Karpas-422 (cell line): ENCODE measurements at regions not wholly inside any gene's neighbourhood (a gene's known extent, or its start where the extent isn't known, plus 50 kb on each side); places are given as distances from the start of the nearest gene placed in this dataset.

ENCODE experiments used
- DNase-seq: peaks from one replicate; pipeline ENCODE4 v3.0.0-alpha.2; 2015
- H2AFZ ChIP-seq: fragments of 200-600 bp; sonication (generic); 2 replicates; pipeline ENCODE4 v1.6.1; 2014; ENCODE audit warnings: antibody characterized with exemption, low read length, mixed read lengths
- H3K27ac ChIP-seq: fragments of 200-600 bp; sonication (generic); 2 replicates; pipeline ENCODE4 v1.5.1; 2014; ENCODE audit warnings: mild to moderate bottlenecking, low read length, moderate library complexity
- H3K27me3 ChIP-seq: fragments of 200-600 bp; sonication (generic); 2 replicates; pipeline ENCODE4 v1.6.1; 2014; ENCODE audit warnings: low read length, mixed read lengths
- H3K36me3 ChIP-seq: fragments of 200-600 bp; sonication (generic); 2 replicates; pipeline ENCODE4 v1.6.1; 2014; ENCODE audit warnings: low read length, mixed read lengths; ENCODE audit not compliant: insufficient read depth
- H3K4me1 ChIP-seq: fragments of 200-600 bp; sonication (generic); 2 replicates; pipeline ENCODE4 v1.6.1; 2014; ENCODE audit warnings: mild to moderate bottlenecking, low read length, mixed read lengths
- H3K4me2 ChIP-seq: fragments of 200-600 bp; sonication (generic); 2 replicates; pipeline ENCODE4 v1.6.1; 2014; ENCODE audit warnings: low read length, low read depth, mild to moderate bottlenecking; ENCODE audit not compliant: poor library complexity, severe bottlenecking
- H3K4me3 ChIP-seq: fragments of 200-600 bp; sonication (generic); 2 replicates; pipeline ENCODE4 v1.5.1; 2014; ENCODE audit warnings: mild to moderate bottlenecking, antibody characterized with exemption, low read length, mixed read lengths
- H3K79me2 ChIP-seq: fragments of 200-600 bp; sonication (generic); 2 replicates; pipeline ENCODE4 v1.6.1; 2014; ENCODE audit warnings: mild to moderate bottlenecking, low read length, mixed read lengths
- H3K9ac ChIP-seq: fragments of 200-600 bp; sonication (generic); 2 replicates; pipeline ENCODE4 v1.6.0; 2014; ENCODE audit warnings: low read length
- H3K9me2 ChIP-seq: fragments of 200-600 bp; sonication (generic), shearing (Covaris generic); replicated peaks from 2 replicates; pipeline ENCODE4 v1.6.0; 2014; ENCODE audit warnings: mild to moderate bottlenecking, low read length, moderate library complexity; ENCODE audit not compliant: insufficient read depth
- H3K9me3 ChIP-seq: fragments of 300-700, 200-600 bp; sonication (generic); 2 replicates; pipeline ENCODE4 v1.6.1; 2014; ENCODE audit warnings: low read length, mixed read lengths
- H4K20me1 ChIP-seq: fragments of 200-600 bp; sonication (generic); 2 replicates; pipeline ENCODE4 v1.6.1; 2014; ENCODE audit warnings: mild to moderate bottlenecking, antibody characterized with exemption, low read length, low read depth; ENCODE audit not compliant: insufficient read depth

- Histone ChIP-seq H3K9me2 (no peaks in the 10 kb centered on the region), H3K4me1 (no peaks in the 10 kb centered on the region), H3K79me2 (no peaks in the 10 kb centered on the region), H3K9ac (no peak overlapping the region), H3K27me3 (no peaks in the 10 kb centered on the region), H3K4me3 (no peak overlapping the region), H3K4me2 (no peak overlapping the region), H4K20me1 (no peaks in the 10 kb centered on the region), H3K27ac (no peak overlapping the region), H3K36me3 (no peaks in the 10 kb centered on the region), H2AFZ (no peak overlapping the region), H3K9me3 (no peaks in the 10 kb centered on the region)
- no peak for DNase-seq
Measured at GRCh38 chr14:49206828-49207227, 379.4 kb downstream of the RPS29 start.

- Histone ChIP-seq H3K27ac (no peak overlapping the region), H3K4me3 (no peak overlapping the region), H2AFZ (no peak overlapping the region), H3K4me1 (no peaks in the 10 kb centered on the region), H3K9me2 (no peaks in the 10 kb centered on the region), H3K36me3 (no peaks in the 10 kb centered on the region), H4K20me1 (no peaks in the 10 kb centered on the region), H3K9ac (no peak overlapping the region), H3K27me3 (no peaks in the 10 kb centered on the region), H3K4me2 (no peak overlapping the region), H3K9me3 (no peaks in the 10 kb centered on the region), H3K79me2 (no peaks in the 10 kb centered on the region)
- DNase-seq, result no peak
Measured at GRCh38 chr14:49203676-49204075, 382.5 kb downstream of the RPS29 start.

GRCh38 chr14:49199159-49199558 lies 387.0 kb downstream of the RPS29 start:
- no peaks in the 10 kb centered on the region for H4K20me1 ChIP-seq
- no peak overlapping the region for H2AFZ ChIP-seq
- DNase-seq, result no peak
- no peaks in the 10 kb centered on the region for H3K36me3 ChIP-seq
- no peak overlapping the region for H3K9ac ChIP-seq
- H3K4me2 ChIP-seq, result no peak overlapping the region
- H3K27me3 ChIP-seq, result no peaks in the 10 kb centered on the region
- H3K9me2 ChIP-seq, result no peaks in the 10 kb centered on the region
- H3K4me3 ChIP-seq, result no peak overlapping the region
- H3K79me2 ChIP-seq, result no peaks in the 10 kb centered on the region
- no peaks in the 10 kb centered on the region for H3K9me3 ChIP-seq
- H3K4me1 ChIP-seq, result no peaks in the 10 kb centered on the region
- H3K27ac ChIP-seq, result no peak overlapping the region

GRCh38 chr14:49196327-49196726 lies 389.9 kb downstream of the RPS29 start:
- no peak overlapping the region for H3K27ac ChIP-seq
- no peaks in the 10 kb centered on the region for H3K4me1 ChIP-seq
- no peaks in the 10 kb centered on the region for H3K36me3 ChIP-seq
- no peak overlapping the region for H3K9ac ChIP-seq
- no peak for DNase-seq
- H3K9me2 ChIP-seq, result no peaks in the 10 kb centered on the region
- no peaks in the 10 kb centered on the region for H3K79me2 ChIP-seq
- H3K4me2 ChIP-seq, result no peak overlapping the region
- no peaks in the 10 kb centered on the region for H4K20me1 ChIP-seq
- no peaks in the 10 kb centered on the region for H3K9me3 ChIP-seq
- H3K4me3 ChIP-seq, result no peak overlapping the region
- no peak overlapping the region for H2AFZ ChIP-seq
- H3K27me3 ChIP-seq, result 0 out of 2 replicates have a peak, but pooled peaks cover 2% of the 10 kb centered on the region

- DNase-seq, result no peak
- Histone ChIP-seq H3K4me1 (no peaks in the 10 kb centered on the region), H3K36me3 (no peaks in the 10 kb centered on the region), H3K79me2 (no peaks in the 10 kb centered on the region), H3K9me3 (no peaks in the 10 kb centered on the region), H3K27ac (no peak overlapping the region), H3K4me3 (no peak overlapping the region), H3K27me3 (0 out of 2 replicates have a peak, but pooled peaks cover 2% of the 10 kb centered on the region), H3K9ac (no peak overlapping the region), H2AFZ (no peak overlapping the region), H3K9me2 (no peaks in the 10 kb centered on the region), H3K4me2 (no peak overlapping the region), H4K20me1 (no peaks in the 10 kb centered on the region)
Measured at GRCh38 chr14:49194067-49194466, 392.1 kb downstream of the RPS29 start.

GRCh38 chr14:49193332-49194065 lies 392.7 kb downstream of the RPS29 start:
- no peak overlapping the region for H3K4me2 ChIP-seq

GRCh38 chr14:49191380-49191779 lies 394.8 kb downstream of the RPS29 start:
- Histone ChIP-seq H3K4me2 (no peak overlapping the region), H3K36me3 (no peaks in the 10 kb centered on the region), H3K27ac (no peak overlapping the region), H3K4me3 (no peak overlapping the region), H3K4me1 (no peaks in the 10 kb centered on the region), H4K20me1 (no peaks in the 10 kb centered on the region), H3K27me3 (0 out of 2 replicates have a peak, but pooled peaks cover 2% of the 10 kb centered on the region), H3K9me2 (no peaks in the 10 kb centered on the region), H3K9me3 (no peaks in the 10 kb centered on the region), H3K79me2 (no peaks in the 10 kb centered on the region), H3K9ac (no peak overlapping the region), H2AFZ (no peak overlapping the region)
- no peak for DNase-seq

More at GRCh38 chr14:49193332-49194065, 392.7 kb downstream of the RPS29 start:
- no peak overlapping the region for H3K27ac ChIP-seq
- H3K9ac ChIP-seq, result no peak overlapping the region
- H3K27me3 ChIP-seq, result 0 out of 2 replicates have a peak, but pooled peaks cover 2% of the 10 kb centered on the region
- H3K9me2 ChIP-seq, result no peaks in the 10 kb centered on the region
- H3K9me3 ChIP-seq, result no peaks in the 10 kb centered on the region
- no peaks in the 10 kb centered on the region for H3K4me1 ChIP-seq
- no peak overlapping the region for H3K4me3 ChIP-seq
- no peak overlapping the region for H2AFZ ChIP-seq
- H4K20me1 ChIP-seq, result no peaks in the 10 kb centered on the region
- H3K79me2 ChIP-seq, result no peaks in the 10 kb centered on the region
- DNase-seq, result no peak
- no peaks in the 10 kb centered on the region for H3K36me3 ChIP-seq

- DNase-seq, result no peak
- Histone ChIP-seq H3K79me2 (no peaks in the 10 kb centered on the region), H3K9me3 (no peaks in the 10 kb centered on the region), H3K36me3 (no peaks in the 10 kb centered on the region), H3K4me1 (no peaks in the 10 kb centered on the region), H3K9ac (no peak overlapping the region), H4K20me1 (no peaks in the 10 kb centered on the region), H3K4me2 (no peak overlapping the region), H3K27ac (no peak overlapping the region), H3K27me3 (0 out of 2 replicates have a peak, but pooled peaks cover 2% of the 10 kb centered on the region), H3K9me2 (no peaks in the 10 kb centered on the region), H3K4me3 (no peak overlapping the region), H2AFZ (no peak overlapping the region)
Measured at GRCh38 chr14:49189375-49189774, 396.8 kb downstream of the RPS29 start.
